D721Med (cell line): ENCODE measurements at regions not wholly inside any gene's neighbourhood (a gene's known extent, or its start where the extent isn't known, plus 50 kb on each side); places are given as distances from the start of the nearest gene placed in this dataset.

Source experiments
- DNase-seq: peaks from one replicate; pipeline ENCODE4 v3.0.0; 2011; ENCODE audit warnings: low spot score; ENCODE audit not compliant: insufficient read length
- FAIRE-seq: peaks from 2 replicates; lab custom pipeline; 2011; peaks lifted over from hg19 to GRCh38; lab: Jason Lieb, UNC
- TF ChIP-seq, protein P1 (sequence below): IDR thresholded peaks from 2 replicates; pipeline ENCODE4 v1.5.1; 2012; ENCODE audit warnings: mild to moderate bottlenecking, control low read depth; ENCODE audit not compliant: insufficient read depth; ENCODE audit errors: missing control alignments

DNA sequence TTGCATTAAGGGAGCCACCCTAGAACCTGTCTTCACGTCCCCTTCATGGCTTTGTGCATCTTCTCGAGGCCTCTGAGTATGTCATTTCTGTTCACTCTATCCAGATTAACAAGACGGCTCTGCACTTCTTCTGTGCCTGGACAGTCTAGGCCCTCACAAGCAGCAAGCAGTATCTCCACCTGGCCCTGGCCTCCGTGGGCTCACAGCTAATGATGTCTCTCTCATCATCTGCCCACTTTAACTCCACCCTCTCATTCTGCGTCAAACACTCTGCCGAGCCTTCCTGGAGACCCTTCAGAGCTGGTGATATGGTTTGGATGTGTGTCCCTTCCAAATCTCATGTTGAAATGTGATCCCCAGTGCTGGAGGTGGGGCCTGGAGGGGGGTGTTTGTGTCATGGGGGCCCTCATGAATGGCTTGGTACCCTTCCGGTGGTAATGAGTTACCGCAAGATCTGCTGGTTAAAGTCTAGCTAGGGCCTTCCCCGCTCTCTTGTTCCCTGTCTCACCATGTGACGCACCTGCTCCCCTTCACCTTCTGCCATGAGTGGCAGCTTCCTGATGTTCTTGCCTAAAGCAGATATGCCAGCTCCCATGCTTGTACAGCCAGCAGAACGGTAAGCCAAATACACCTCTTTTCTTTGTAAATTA lies 132.5 kb upstream of the ID2 start:
- no peak for FAIRE-seq
- TF ChIP-seq, protein P1, sequence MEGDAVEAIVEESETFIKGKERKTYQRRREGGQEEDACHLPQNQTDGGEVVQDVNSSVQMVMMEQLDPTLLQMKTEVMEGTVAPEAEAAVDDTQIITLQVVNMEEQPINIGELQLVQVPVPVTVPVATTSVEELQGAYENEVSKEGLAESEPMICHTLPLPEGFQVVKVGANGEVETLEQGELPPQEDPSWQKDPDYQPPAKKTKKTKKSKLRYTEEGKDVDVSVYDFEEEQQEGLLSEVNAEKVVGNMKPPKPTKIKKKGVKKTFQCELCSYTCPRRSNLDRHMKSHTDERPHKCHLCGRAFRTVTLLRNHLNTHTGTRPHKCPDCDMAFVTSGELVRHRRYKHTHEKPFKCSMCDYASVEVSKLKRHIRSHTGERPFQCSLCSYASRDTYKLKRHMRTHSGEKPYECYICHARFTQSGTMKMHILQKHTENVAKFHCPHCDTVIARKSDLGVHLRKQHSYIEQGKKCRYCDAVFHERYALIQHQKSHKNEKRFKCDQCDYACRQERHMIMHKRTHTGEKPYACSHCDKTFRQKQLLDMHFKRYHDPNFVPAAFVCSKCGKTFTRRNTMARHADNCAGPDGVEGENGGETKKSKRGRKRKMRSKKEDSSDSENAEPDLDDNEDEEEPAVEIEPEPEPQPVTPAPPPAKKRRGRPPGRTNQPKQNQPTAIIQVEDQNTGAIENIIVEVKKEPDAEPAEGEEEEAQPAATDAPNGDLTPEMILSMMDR: no peak
- no peak for DNase-seq

DNA sequence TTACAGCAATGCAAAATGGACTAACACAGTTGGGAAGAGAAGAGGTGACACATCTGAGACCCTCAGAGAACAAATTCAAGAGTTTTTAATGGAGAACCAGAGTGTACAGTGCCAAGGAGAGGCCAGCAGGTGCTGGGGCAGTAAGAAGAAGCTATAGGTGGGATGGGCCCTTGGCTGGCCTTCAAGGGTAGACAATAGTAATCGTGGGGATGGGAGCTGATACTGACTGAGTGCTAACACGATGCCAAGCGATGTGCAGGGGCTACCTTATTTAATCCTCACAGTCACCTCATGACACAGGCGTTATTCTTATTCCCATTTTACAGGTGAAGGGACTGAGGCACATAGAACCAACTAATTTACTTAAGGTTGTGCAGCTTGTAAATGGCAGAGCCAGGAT lies 131.9 kb upstream of the ID2 start:
- TF ChIP-seq, protein P1: no peak
- FAIRE-seq: no peak
- no peak for DNase-seq

DNA sequence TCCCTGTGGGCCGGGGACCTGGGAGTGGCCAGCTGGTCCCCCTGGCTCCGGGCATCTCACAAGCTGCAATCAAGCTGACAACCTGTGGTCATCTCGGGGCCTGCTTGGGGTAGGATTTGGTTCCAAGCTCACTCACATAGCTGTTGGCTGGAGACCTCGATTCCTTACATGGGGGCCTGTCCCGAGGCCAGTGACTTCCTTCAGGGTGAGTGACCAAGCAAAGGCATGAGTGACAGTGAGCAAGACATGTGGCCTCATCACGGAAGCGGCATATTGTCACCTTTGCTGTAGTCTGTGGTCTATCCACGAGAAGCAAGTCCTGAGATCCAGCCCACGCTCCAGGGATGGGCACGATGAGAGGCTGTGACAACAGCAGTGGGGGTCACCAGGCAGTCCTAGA lies 131.4 kb upstream of the ID2 start:
- DNase-seq: no peak
- TF ChIP-seq, protein P1: no peak
- FAIRE-seq: no peak

DNA sequence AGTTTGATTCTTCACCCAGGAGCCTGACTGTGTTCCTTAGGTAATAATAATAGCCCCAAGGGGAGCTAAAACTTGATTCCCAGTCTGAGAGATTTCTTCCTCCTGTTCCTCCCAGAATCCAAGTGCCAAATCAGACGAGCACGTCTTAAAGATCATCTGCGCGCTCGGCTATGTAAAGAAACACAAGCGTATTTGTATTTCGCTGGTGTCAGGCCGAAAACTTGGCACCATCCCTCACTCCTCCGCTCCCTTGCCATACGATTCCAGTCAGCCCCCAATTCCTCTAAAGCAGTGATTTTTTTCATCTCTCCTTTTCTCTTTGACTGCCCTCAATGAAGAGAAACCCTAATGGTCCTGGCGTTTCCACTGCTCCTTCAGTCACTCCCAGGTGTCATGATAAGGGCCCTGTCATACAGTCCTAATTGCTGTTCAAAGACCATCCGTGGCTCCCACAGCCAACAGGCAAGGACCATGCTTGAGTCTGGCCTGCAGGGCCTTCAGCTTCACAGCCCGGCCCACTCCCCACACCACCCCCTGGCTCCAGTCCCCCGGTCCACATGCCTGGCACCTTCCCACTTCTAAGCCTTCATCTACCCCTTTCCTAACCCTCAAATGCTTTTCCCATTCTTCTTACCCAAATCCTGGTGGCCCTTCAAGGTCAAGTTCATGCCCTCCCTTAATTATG lies 130.8 kb upstream of the ID2 start:
- no peak for FAIRE-seq
- DNase-seq: no peak
- TF ChIP-seq, protein P1: no peak

DNA sequence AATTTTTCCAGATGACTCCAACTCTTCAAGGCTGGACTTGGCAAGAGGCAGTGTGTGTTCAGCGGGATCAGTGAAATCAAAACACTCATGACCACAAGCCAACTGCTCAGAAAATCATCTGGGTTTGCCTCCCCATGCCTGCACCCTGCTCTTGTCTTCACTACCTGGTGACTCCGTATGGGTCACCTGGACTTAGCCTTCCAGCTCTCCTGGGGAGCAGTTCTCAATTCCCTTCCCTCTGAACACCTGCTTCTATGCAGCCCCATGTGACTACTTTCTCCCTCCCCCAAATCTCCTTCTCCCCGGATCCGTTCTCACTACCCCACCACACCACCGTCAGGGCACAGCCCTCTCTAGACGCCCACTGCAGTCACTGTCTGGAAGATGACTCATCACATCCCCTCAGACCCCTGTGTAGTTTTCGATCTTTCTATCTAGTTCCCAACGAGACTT lies 130.2 kb upstream of the ID2 start:
- DNase-seq (no peak), FAIRE-seq (no peak)
- TF ChIP-seq, protein P1: no peak

DNA sequence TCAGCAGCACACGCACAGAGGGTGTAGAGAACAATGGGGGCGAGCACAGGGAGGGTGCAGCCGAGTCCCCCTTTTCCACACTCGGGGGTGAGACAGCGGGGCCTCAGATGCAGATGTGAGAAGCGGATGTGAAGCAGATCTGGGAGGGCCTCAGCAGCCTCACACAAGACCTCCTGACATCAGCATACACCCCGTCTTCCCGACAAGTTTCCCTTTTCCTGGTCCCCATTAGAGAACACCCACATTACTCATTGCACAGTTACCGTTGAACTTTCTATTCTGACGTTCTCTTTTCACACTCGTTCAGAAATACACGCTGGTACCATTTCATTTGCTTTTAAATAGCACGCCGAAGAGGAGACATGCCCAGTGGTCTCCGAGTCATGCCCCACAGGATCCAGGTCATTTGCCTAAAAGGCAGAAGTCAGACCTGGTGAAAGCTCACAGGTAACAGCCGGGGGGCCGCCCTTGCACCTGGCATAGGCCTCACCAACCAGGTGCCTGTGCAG lies 129.5 kb upstream of the ID2 start:
- DNase-seq (no peak), FAIRE-seq (no peak)
- TF ChIP-seq, protein P1: no peak

DNA sequence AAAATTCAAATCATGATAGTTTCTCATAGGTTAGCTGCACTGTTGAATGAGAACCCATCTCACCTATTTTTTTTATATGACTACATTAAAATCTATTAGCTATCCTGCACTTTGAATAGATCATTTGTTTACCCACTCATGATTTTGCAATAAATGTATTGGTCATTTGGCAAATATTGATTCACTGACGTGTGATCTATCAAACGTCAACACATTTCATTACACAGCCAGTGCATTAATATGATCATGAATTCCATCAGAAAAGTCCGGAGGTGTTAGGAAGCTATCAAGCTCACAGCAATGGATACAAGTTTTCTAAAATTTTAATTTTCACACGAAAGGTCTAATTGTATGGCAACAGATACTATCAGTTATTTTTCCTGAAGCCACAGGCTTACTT lies 128.2 kb upstream of the ID2 start:
- no peak for FAIRE-seq
- TF ChIP-seq, protein P1: no peak
- DNase-seq: no peak
